ENCODE measurements at regions not wholly inside any gene's neighbourhood (a gene's known extent, or its start where the extent isn't known, plus 50 kb on each side); places are given as distances from the start of the nearest gene placed in this dataset.

GRCh38 chr3:175914785-175915184 lies 1055.7 kb downstream of the NAALADL2 start:
- DNase-seq: no peak

DNA sequence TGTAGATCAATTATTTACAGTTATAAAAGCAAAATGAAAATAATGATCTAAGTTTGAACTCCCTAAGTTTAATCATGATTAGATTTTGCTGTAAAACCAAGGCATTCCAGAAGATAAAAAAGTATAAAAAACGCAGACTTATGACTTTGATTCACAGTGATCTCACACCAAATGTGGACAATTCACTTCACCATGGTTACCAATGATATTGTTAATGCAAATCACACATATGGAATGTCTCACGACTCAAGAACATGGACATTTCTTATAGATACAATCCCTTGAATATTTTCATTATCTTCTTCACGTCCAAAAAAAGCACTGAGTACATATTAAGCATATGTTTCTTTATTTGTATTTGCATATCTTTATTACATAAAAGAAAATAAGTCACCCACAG lies 1054.2 kb downstream of the NAALADL2 start:
- DNase-seq: peak; percentile 23

GRCh38 chr3:175911937-175912336 lies 1052.8 kb downstream of the NAALADL2 start:
- DNase-seq: no peak

DNA sequence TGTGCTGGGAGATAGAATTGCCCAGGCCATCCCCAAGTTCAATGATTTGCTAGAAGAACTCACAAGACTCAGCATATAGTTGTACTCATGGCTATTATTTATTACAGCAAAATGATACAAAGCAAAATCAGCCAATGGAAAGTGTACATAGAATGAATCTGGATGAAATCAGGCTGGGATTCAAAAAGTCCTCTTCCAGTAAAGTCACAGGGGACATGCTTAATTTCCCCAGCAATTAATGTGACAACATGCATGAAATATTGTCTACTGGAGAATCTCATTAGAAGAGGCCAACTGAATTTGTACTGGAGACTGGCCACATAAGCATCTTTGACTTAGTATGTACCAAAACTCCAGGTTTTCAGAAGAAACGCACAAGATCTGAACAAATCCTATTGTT lies 1043.1 kb downstream of the NAALADL2 start:
- no peak for DNase-seq

DNA sequence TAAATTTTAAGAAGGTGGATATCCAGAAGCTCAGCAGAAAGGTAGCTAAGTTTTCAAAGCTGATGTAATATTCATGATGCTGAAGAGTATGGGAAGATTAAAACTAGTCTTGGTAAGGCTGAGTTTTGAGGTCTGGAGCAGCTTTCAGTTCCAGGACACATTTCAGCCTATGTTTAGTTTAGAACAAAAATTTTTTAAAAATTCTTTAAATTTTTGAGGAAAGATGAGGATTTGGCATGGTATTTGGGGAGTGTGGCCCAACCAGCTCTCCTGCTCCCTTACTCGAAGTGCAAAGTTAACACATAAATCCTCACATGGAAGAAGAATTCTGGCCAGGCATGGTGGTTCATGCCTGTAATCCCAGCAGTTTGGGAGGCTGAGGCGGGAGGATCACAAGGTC lies 1039.1 kb downstream of the NAALADL2 start:
- no peak for DNase-seq

- no peak for DNase-seq
These were observed 1037.5 kb downstream of the NAALADL2 start for GRCh38 chr3:175896655-175897054.

- no peak for DNase-seq
These were observed 1036.6 kb downstream of the NAALADL2 start for GRCh38 chr3:175895731-175896130.

GRCh38 chr3:175893566-175893965 lies 1034.4 kb downstream of the NAALADL2 start:
- no peak for DNase-seq

DNA sequence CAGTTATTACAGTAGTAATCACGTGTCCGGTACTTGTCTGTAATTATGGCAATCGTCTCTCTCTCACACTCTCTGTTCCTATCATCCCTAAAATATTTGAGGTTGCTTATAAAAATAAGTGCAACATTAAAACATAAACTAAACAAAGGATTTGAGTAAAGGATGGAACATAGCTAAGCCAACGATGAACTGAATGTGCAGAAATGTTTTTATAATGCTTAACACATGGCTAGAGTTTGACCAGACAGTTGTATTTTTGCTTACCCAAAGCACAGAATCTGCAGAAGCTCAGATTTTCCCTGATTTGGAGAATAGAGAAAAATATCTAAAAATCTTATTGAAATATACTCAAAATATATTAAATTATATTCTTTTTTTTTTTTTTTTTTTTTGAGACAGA lies 1030.9 kb downstream of the NAALADL2 start:
- no peak for DNase-seq

DNA sequence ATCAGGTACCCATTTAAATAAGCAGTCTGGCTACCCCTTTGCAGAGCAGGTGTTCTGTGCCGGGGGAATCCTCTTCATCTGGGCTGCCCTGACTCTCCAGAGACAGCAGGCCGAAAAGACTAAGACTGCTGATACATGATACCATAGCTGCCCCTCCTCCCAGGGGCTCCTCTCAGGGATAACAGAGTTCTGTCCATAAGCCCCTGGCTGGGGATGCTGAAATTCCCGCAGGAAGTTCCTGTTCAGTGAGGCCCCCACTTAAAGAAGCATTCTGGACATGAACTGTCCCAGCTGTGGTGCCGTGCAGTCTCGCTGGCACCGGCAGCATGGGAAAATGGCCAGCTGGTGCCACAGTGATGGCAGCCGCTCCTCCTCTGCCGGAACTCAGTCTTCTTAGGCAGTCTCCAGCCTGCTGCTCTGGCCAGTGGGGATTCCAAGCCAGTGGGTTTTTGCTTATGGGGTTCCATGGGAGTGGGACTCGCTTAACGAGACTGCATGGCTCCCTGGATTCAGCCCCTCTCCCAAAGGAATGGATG lies 1026.2 kb downstream of the NAALADL2 start:
- DNase-seq: no peak

GRCh38 chr3:175879417-175879816 lies 1020.3 kb downstream of the NAALADL2 start:
- peak; percentile 66 for DNase-seq

- no peak for DNase-seq
These were observed 1010.3 kb downstream of the NAALADL2 start for GRCh38 chr3:175869404-175869803.

DNA sequence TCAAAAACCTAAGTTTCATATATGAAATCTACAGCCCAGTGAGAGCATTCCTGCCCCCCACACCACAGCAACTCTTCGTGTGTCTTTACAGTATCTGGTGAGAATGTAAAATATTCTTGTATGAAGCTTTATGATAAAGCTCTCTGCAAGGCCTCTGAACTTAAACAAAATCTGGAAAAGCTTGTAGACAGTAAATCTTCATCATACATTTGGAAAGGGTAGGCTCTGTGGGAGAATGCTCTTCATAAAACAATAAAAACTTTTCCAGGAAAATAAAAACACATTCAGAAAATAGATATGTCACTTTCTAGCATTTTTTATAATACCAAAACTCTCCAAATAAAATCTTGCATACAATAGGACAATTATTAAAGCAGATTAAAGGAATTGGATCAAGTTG lies 1009.5 kb downstream of the NAALADL2 start:
- DNase-seq: no peak

DNA sequence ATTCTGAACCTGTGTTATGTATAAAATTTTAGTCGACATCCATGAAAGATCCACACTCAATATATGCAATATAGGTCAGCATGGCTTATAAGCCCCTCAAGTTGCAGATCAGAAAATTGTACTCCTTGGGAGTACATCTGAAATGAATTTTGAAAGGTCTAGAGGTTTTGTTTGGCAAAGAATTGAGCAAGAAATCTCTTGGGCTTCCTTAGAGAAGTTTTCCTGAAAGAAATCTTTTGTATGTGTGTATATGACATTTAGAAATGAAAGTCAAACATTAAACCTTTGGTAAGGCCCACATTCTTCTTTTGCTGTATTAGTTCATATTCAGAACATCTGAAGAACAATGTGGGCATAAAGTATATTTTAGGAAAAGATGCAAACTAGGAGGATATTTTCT lies 1006.6 kb downstream of the NAALADL2 start:
- DNase-seq: peak; percentile 11

- no peak for DNase-seq
These were observed 1002.8 kb downstream of the NAALADL2 start for GRCh38 chr3:175861916-175862315.

All from eye (tissue), 1 donor.